IMR-90 (cell line): ENCODE measurements at regions not wholly inside any gene's neighbourhood (a gene's known extent, or its start where the extent isn't known, plus 50 kb on each side); places are given as distances from the start of the nearest gene placed in this dataset.

ENCODE experiments used
- ATAC-seq: fragments of 200-7000 bp; cut with Tn5 transposase; 2 replicates; pipeline ENCODE4 v1.9.1; 2020; ENCODE audit warnings: low read depth, mild to moderate bottlenecking, moderate library complexity
- BruUV-seq: library from RNA; stranded (reverse); fragments of 400-500 nt; replicated peaks from 2 replicates; lab custom pipeline; 2021; lab: Mats Ljungman, UMichigan
- CTCF ChIA-PET: fragments of 300-600 bp; formaldehyde crosslinking; extraction: SDS; loops from one replicate; lab custom pipeline; 2021; ENCODE audit warnings: antibody characterized with exemption; lab: Yijun Ruan, JAX
- POLR2A ChIA-PET: fragments of 300-600 bp; sonication (Branson Sonifier 250); formaldehyde crosslinking; loops from one replicate; lab custom pipeline; 2022; ENCODE audit warnings: antibody characterized with exemption; ENCODE audit not compliant: unreplicated experiment; lab: Charles Lee
- DNase-seq: peaks from one replicate; pipeline ENCODE4 v3.0.0; 2013
- H2AFZ ChIP-seq: replicated peaks from 2 replicates; pipeline ENCODE3; 2013; ENCODE audit warnings: low read length, mild to moderate bottlenecking; ENCODE audit not compliant: poor library complexity
- H2AK5ac ChIP-seq: 2 replicates; pipeline ENCODE4 v1.6.1; 2013; ENCODE audit warnings: low read depth, low read length, inconsistent platforms
- H2AK9ac ChIP-seq: replicated peaks from 2 replicates; pipeline ENCODE3; 2013; ENCODE audit warnings: mild to moderate bottlenecking, low read depth, low read length, moderate library complexity; ENCODE audit not compliant: poor library complexity
- H2BK120ac ChIP-seq: 2 replicates; pipeline ENCODE4 v1.6.1; 2013; ENCODE audit warnings: low read depth, low read length, inconsistent platforms
- H2BK15ac ChIP-seq: 3 replicates; pipeline ENCODE4 v1.6.1; 2013; ENCODE audit warnings: low read depth, low read length, inconsistent platforms
- H2BK20ac ChIP-seq: 2 replicates; pipeline ENCODE4 v1.6.1; 2013; ENCODE audit warnings: low read depth, mild to moderate bottlenecking, inconsistent platforms, low read length, moderate library complexity
- H2BK5ac ChIP-seq: 2 replicates; pipeline ENCODE4 v1.6.1; 2013; ENCODE audit warnings: mild to moderate bottlenecking, low read depth, low read length, inconsistent platforms; ENCODE audit not compliant: poor library complexity, severe bottlenecking
- H3K14ac ChIP-seq: replicated peaks from 2 replicates; pipeline ENCODE4 v1.6.1; 2013; ENCODE audit warnings: low read depth, low read length, inconsistent platforms
- H3K18ac ChIP-seq: 2 replicates; pipeline ENCODE4 v1.6.1; 2013; ENCODE audit warnings: low read depth, low read length, control low read depth
- H3K23ac ChIP-seq: 2 replicates; pipeline ENCODE4 v1.6.1; 2013; ENCODE audit warnings: low read depth, low read length, inconsistent platforms
- H3K27ac ChIP-seq: 2 replicates; pipeline ENCODE4 v1.5.1; 2013; ENCODE audit warnings: mild to moderate bottlenecking, control low read depth, low read length; ENCODE audit not compliant: insufficient read depth
- H3K27me3 ChIP-seq: 2 replicates; pipeline ENCODE4 v1.6.1; 2013; ENCODE audit warnings: low read length; ENCODE audit not compliant: control insufficient read depth, insufficient read depth
- H3K36me3 ChIP-seq: 2 replicates; pipeline ENCODE4 v1.6.1; 2013; ENCODE audit warnings: low read length, mixed read lengths; ENCODE audit not compliant: control insufficient read depth, insufficient read depth
- H3K4ac ChIP-seq: 2 replicates; pipeline ENCODE4 v1.6.1; 2013; ENCODE audit warnings: low read depth, low read length, inconsistent platforms
- H3K4me1 ChIP-seq: 2 replicates; pipeline ENCODE4 v1.6.1; 2013; ENCODE audit warnings: low read length, mixed read lengths; ENCODE audit not compliant: control insufficient read depth, insufficient read depth
- H3K4me2 ChIP-seq: 2 replicates; pipeline ENCODE4 v1.6.1; 2013; ENCODE audit warnings: low read depth, mild to moderate bottlenecking, control low read depth, low read length, moderate library complexity
- H3K4me3 ChIP-seq: 2 replicates; pipeline ENCODE4 v1.5.1; 2013; ENCODE audit warnings: low read depth, mild to moderate bottlenecking, control low read depth, low read length, moderate library complexity; ENCODE audit not compliant: insufficient read depth
- H3K56ac ChIP-seq: 2 replicates; pipeline ENCODE4 v1.6.1; 2013; ENCODE audit warnings: low read length, inconsistent platforms; ENCODE audit not compliant: insufficient read depth; ENCODE audit errors: extremely low read depth
- H3K79me1 ChIP-seq, 2 experiments: 2 replicates each; pipeline ENCODE4 v1.6.1; 2013; ENCODE audit warnings: low read length in 2 of 2, inconsistent platforms in 1 of 2, low read depth in 1 of 2
- H3K9ac ChIP-seq: 2 replicates; pipeline ENCODE4 v1.6.1; 2013; ENCODE audit warnings: low read depth, low read length, control low read depth
- H3K9me1 ChIP-seq: 2 replicates; pipeline ENCODE4 v1.6.1; 2013; ENCODE audit warnings: low read length, inconsistent platforms; ENCODE audit not compliant: insufficient read depth
- H3K9me3 ChIP-seq: 2 replicates; pipeline ENCODE4 v1.6.1; 2013; ENCODE audit warnings: low read length; ENCODE audit not compliant: control insufficient read depth, insufficient read depth
- H4K20me1 ChIP-seq: 2 replicates; pipeline ENCODE4 v1.6.1; 2013; ENCODE audit warnings: low read length, inconsistent platforms; ENCODE audit not compliant: insufficient read depth
- H4K5ac ChIP-seq: 2 replicates; pipeline ENCODE4 v1.6.1; 2013; ENCODE audit warnings: mild to moderate bottlenecking, low read depth, low read length, control low read depth
- H4K8ac ChIP-seq, 2 experiments: 2 replicates each; pipeline ENCODE4 v1.6.1; 2013; ENCODE audit warnings: low read depth in 2 of 2, low read length in 2 of 2, control low read depth in 1 of 2, inconsistent platforms in 1 of 2
- H4K91ac ChIP-seq: 2 replicates; pipeline ENCODE4 v1.6.1; 2013; ENCODE audit warnings: low read depth, low read length, inconsistent platforms; ENCODE audit not compliant: insufficient read depth
- FOS ChIP-seq: fragments of 150-350 bp; IDR thresholded peaks from 2 replicates; pipeline ENCODE4 v1.6.1; 2016; ENCODE audit warnings: low read depth, low read length
- NFE2L2 ChIP-seq: fragments of 150-350 bp; IDR thresholded peaks from 2 replicates; pipeline ENCODE4 v1.6.1; 2016; ENCODE audit warnings: low read depth, mild to moderate bottlenecking, low read length
- POLR2A ChIP-seq: IDR thresholded peaks from 2 replicates; pipeline ENCODE4 v1.6.1; 2012; ENCODE audit warnings: mild to moderate bottlenecking, low read depth, low read length
- USF2 ChIP-seq: fragments of 150-350 bp; IDR thresholded peaks from 2 replicates; pipeline ENCODE4 v1.6.1; 2017; ENCODE audit warnings: mild to moderate bottlenecking, antibody characterized with exemption, low read length, low read depth
- WGBS, 2 experiments: methylation state at CpG; one replicate each; pipeline versions ENCODE4 v1.1.5 to v1.1.7; 2013; ENCODE audit warnings: missing lambda C conversion rate in 2 of 2; ENCODE audit not compliant: insufficient read length in 1 of 2; ENCODE audit errors: extremely low coverage in 2 of 2; 5-methylcytosine and 5-hydroxymethylcytosine counted together
- dilution Hi-C: fragments of 300-500 bp; cut with HindIII; formaldehyde crosslinking; loops from one replicate; pipeline ENCODE4 v1.14.3; 2018; ENCODE audit warnings: low sequenced_read_pairs; ENCODE audit not compliant: unreplicated experiment
- in situ Hi-C: fragments of 300-500 bp; cut with MboI; formaldehyde crosslinking; loops from 3 replicates; pipeline ENCODE4 v1.14.3; 2019; ENCODE audit warnings: low sequenced_read_pairs, inconsistent platforms, mixed read lengths
- intact Hi-C: fragments of 100-400 bp; cut with micrococcal nuclease; formaldehyde crosslinking; loops from 2 replicates; pipeline ENCODE4 v1.10.0; 2022

GRCh38 chr3:124444896-124445295 lies 285.4 kb upstream of the UMPS start:
- TF ChIP-seq NFE2L2 (no peak), FOS (no peak), USF2 (no peak), POLR2A (no peak)
- H4K20me1 ChIP-seq, result no peaks in the 10 kb centered on the region
- no peak overlapping the region for H3K56ac ChIP-seq
- in situ Hi-C loops (no loop called here), dilution Hi-C loops (no loop called here), intact Hi-C loops (no loop called here)
- ATAC-seq (no peak), DNase-seq (no peak)
- no peak overlapping the region for H3K23ac ChIP-seq
- H3K4me2 ChIP-seq, result no peak overlapping the region
- no peak overlapping the region for H4K91ac ChIP-seq
- no peak overlapping the region for H2BK20ac ChIP-seq
- ChIA-PET CTCF (no interaction called here), POLR2A (no interaction called here)
- no peak overlapping the region for H3K9ac ChIP-seq
- WGBS, 2 experiments, result no CpG with 5 or more reads among the region's 3 CpGs
- H3K18ac ChIP-seq, result no peak overlapping the region
- H4K5ac ChIP-seq, result no peak overlapping the region
- no peak overlapping the region for H3K4me3 ChIP-seq
- H2AK5ac ChIP-seq, result no peak overlapping the region
- H2AK9ac ChIP-seq, result no peak overlapping the region
- no peaks in the 10 kb centered on the region for H3K9me3 ChIP-seq
- H4K8ac ChIP-seq, result no peak overlapping the region
- H3K79me1 ChIP-seq, result no peaks in the 10 kb centered on the region
- no peaks in the 10 kb centered on the region for H3K9me1 ChIP-seq
- no peak overlapping the region for H3K14ac ChIP-seq
- no peak overlapping the region for H2BK120ac ChIP-seq
- no TSS peak for BruUV-seq
- H3K36me3 ChIP-seq, result peaks cover 4% of the 10 kb centered on the region; the same call in 1 of the 2 replicates
- H3K27ac ChIP-seq, result no peak overlapping the region
- no peaks in the 10 kb centered on the region for H3K4me1 ChIP-seq
- no peak overlapping the region for H2BK5ac ChIP-seq
- no peak overlapping the region for H2BK15ac ChIP-seq
- H2AFZ ChIP-seq, result no peak overlapping the region
- no peak overlapping the region for H3K4ac ChIP-seq
- no peaks in the 10 kb centered on the region; the same call in 1 of the 2 replicates for H3K27me3 ChIP-seq
